ENCODE measurements at regions not wholly inside any gene's neighbourhood (a gene's known extent, or its start where the extent isn't known, plus 50 kb on each side); places are given as distances from the start of the nearest gene placed in this dataset.

DNA sequence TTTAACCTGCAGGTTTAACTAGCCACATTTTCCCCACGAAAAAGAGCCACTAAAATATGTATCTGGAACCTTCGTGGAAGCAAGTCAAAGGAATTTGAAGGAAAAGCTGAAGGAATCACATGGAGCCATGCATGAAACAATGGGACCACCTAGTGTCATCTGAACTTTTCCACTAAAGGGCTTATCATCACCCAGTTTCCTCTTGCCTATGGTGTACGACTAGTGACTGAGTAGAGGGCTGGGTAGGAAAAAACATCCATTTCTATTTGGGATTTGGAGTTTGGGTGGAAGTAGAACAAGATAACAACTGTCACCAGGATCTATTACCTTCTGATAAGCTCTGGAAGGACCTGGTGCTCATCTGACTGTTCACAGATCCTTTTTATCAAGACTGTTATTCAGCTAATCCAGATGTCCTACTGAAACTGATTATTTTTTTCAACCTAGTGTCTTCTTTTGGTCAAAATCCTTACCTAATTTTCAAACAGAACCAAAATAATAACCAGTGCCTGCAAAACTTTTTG is 153.2 kb upstream of the COL1A2 start:
- Histone ChIP-seq H3K9ac (ENCODE audit: low read length) (no peak overlapping the region), H3K4me1 (ENCODE audit: control insufficient read depth, insufficient read depth, low read length) (no peaks in the 10 kb centered on the region), H3K9me3 (ENCODE audit: control insufficient read depth, low read length) (no peaks in the 10 kb centered on the region), H3K4me3 (ENCODE audit: low read length) (no peak overlapping the region), H3K36me3 (ENCODE audit: control insufficient read depth, insufficient read depth, low read length) (no peaks in the 10 kb centered on the region), H3K27me3 (ENCODE audit: control insufficient read depth, insufficient read depth, low read length) (no peaks in the 10 kb centered on the region)

DNA sequence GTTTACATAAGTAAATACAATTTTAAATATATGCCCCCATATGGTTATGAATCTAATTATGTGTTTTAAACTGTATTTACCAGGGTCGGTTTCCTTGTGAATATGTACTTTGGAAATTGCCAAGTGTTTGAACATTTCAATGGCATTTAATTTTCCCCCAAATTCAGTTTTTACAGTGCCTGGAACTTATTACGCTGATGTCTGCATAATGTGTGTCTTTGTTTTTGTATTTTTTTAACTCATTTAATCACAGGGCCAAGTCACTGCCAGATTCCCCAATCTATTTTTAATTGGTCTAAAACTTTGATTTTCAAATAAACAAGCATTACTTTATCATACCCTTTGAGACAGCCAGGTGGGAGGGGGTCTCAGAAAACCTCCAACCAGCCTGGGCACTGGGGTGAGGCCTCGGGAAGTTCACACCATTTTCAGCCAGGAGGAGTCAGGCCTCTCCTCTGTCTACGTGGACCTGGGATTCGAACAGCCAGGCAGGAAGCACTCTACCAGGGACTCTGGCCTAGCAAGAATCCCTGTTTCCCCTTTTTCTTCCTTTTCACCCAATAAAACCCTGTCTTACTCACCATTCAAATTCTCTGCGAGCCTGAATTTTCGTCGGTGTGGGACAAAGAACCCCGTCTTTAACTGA is 151.5 kb upstream of the COL1A2 start:
- Histone ChIP-seq H3K4me1 (ENCODE audit: control insufficient read depth, insufficient read depth, low read length) (no peaks in the 10 kb centered on the region), H3K36me3 (ENCODE audit: control insufficient read depth, insufficient read depth, low read length) (no peaks in the 10 kb centered on the region), H3K4me3 (ENCODE audit: low read length) (no peak overlapping the region), H3K9me3 (ENCODE audit: control insufficient read depth, low read length) (no peaks in the 10 kb centered on the region), H3K27me3 (ENCODE audit: control insufficient read depth, insufficient read depth, low read length) (no peaks in the 10 kb centered on the region), H3K9ac (ENCODE audit: low read length) (no peak overlapping the region)

DNA sequence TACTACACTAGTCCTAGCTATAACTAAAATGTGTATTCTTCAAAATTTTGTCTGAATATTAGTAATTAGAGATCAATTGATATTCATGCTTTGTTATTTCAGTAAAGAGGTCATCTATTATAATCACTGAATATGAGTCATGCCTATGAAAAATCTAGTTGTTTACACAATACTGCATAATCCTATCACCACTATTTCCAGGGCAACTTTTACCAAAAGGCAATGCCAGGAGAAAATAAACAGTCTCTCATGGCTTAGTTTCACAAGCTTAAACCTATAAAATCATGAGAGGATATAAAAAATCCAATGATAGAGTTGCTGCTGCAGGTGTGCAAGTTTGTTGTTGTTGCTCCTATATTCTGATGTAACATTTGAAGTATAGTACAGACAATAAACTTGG is 149.9 kb upstream of the COL1A2 start:
- H3K36me3 ChIP-seq (ENCODE audit: control insufficient read depth, insufficient read depth, low read length) = no peaks in the 10 kb centered on the region
- no peaks in the 10 kb centered on the region for H3K4me1 ChIP-seq (ENCODE audit: control insufficient read depth, insufficient read depth, low read length)
- H3K9ac ChIP-seq (ENCODE audit: low read length) = no peak overlapping the region
- H3K27me3 ChIP-seq (ENCODE audit: control insufficient read depth, insufficient read depth, low read length) = no peaks in the 10 kb centered on the region
- H3K9me3 ChIP-seq (ENCODE audit: control insufficient read depth, low read length) = no peaks in the 10 kb centered on the region
- no peak overlapping the region for H3K4me3 ChIP-seq (ENCODE audit: low read length)

DNA sequence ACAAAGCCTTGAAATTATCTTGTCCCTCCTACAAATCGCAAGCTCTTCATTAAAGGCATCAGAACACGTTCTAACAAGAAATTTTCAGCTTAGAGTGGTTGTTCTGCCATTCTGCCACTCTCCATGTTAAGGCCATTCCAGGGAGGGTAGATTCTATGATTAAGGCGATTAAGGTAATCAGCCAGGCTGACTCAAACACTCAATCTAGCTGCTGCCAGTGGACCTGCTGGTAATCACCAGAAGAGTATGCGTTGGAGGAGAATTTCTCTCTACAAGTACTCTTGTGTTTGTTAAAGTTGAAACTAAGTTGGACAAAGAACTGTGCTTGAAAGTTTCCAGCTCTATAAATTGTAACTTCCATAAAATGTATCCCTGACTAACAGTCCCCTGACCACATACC is 149.2 kb upstream of the COL1A2 start:
- Histone ChIP-seq H3K9me3 (ENCODE audit: control insufficient read depth, low read length) (no peaks in the 10 kb centered on the region), H3K4me3 (ENCODE audit: low read length) (no peak overlapping the region), H3K9ac (ENCODE audit: low read length) (no peak overlapping the region), H3K36me3 (ENCODE audit: control insufficient read depth, insufficient read depth, low read length) (no peaks in the 10 kb centered on the region), H3K4me1 (ENCODE audit: control insufficient read depth, insufficient read depth, low read length) (no peaks in the 10 kb centered on the region), H3K27me3 (ENCODE audit: control insufficient read depth, insufficient read depth, low read length) (no peaks in the 10 kb centered on the region)

DNA sequence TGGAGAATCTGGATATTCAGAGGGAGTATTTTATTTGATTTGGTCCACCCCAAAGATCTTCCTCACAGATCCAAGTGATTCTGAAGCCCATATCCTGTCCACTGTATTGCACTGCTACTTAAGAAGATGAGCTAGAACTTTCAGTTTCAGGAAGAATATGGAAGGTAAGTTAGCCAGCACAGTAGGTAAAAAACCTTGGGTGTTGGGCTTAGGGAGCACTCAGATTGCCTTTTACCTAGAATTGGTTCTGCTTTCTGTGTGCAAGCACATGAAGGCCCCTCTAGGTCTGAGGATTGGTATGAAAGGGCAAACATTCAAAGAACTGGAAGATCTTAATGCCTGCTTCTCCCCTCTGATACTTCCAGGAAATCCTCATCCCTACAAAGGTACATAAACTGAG is 146.7 kb upstream of the COL1A2 start:
- no peaks in the 10 kb centered on the region for H3K9me3 ChIP-seq (ENCODE audit: control insufficient read depth, low read length)
- no peaks in the 10 kb centered on the region for H3K4me1 ChIP-seq (ENCODE audit: control insufficient read depth, insufficient read depth, low read length)
- H3K4me3 ChIP-seq (ENCODE audit: low read length) = no peak overlapping the region
- no peaks in the 10 kb centered on the region for H3K36me3 ChIP-seq (ENCODE audit: control insufficient read depth, insufficient read depth, low read length)
- H3K9ac ChIP-seq (ENCODE audit: low read length) = no peak overlapping the region
- no peaks in the 10 kb centered on the region for H3K27me3 ChIP-seq (ENCODE audit: control insufficient read depth, insufficient read depth, low read length)

DNA sequence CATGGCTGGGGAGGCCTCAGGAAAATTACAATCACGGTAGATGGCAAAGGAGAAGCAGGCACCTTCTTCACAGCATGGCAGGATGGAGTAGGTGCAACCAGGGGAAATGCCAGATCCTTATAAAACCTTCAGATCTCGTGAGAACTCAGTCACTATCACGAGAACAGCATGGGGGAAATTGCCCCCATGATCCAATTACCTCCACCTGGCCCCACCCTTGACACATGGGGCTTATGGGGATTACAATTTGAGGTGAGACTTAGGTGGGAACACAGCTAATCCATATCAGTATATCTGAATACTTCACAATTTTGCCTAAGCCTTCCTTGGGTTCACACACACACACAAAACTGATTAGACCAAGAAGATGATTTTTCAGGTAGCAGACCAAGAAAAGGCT is 145.1 kb upstream of the COL1A2 start:
- no peak overlapping the region for H3K9ac ChIP-seq (ENCODE audit: low read length)
- H3K9me3 ChIP-seq (ENCODE audit: control insufficient read depth, low read length) = no peaks in the 10 kb centered on the region
- H3K4me3 ChIP-seq (ENCODE audit: low read length) = no peak overlapping the region
- H3K27me3 ChIP-seq (ENCODE audit: control insufficient read depth, insufficient read depth, low read length) = no peaks in the 10 kb centered on the region
- H3K4me1 ChIP-seq (ENCODE audit: control insufficient read depth, insufficient read depth, low read length) = no peaks in the 10 kb centered on the region
- H3K36me3 ChIP-seq (ENCODE audit: control insufficient read depth, insufficient read depth, low read length) = no peaks in the 10 kb centered on the region

DNA sequence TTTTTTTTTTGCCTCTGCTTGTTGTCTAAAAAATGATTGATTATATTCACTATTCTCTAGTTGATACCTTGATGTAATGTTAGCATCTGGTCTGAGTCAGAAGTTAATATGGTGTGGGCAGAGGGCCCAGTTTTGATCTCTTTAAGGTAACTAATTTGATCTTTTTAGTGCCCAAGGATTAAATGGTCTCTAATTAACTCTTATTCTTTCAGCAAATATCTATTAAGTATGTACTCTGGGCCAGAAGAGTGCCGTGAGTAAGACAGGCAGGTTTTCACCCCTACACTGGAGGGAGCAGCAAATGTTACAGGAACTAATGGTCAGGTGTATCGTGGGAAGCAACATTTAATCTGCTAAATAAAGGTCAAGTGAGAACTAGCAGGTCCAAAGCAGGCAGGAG is 144.6 kb upstream of the COL1A2 start:
- Histone ChIP-seq H3K4me1 (ENCODE audit: control insufficient read depth, insufficient read depth, low read length) (no peaks in the 10 kb centered on the region), H3K27me3 (ENCODE audit: control insufficient read depth, insufficient read depth, low read length) (no peaks in the 10 kb centered on the region), H3K9ac (ENCODE audit: low read length) (no peak overlapping the region), H3K36me3 (ENCODE audit: control insufficient read depth, insufficient read depth, low read length) (no peaks in the 10 kb centered on the region), H3K4me3 (ENCODE audit: low read length) (no peak overlapping the region), H3K9me3 (ENCODE audit: control insufficient read depth, low read length) (no peaks in the 10 kb centered on the region)

DNA sequence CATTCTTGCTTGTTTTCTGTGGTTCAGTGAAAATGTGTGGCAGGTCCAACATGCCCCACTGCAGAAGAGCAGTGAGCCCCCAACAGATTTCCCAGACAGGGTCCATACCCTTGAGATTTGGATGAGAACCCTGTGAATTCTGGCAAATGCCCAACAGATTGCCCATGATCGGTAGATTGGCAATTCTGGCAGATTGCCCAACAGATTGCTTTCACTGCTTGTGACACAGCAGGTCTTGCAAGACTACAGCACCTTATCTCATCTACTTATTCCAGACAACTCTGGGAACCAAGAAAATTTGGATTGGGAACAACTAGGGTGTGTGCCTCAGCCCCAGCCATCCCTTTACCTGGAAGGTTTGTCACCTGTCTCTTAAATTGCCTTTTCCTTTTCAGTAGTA is 143.7 kb upstream of the COL1A2 start:
- Histone ChIP-seq H3K4me1 (ENCODE audit: control insufficient read depth, insufficient read depth, low read length) (no peaks in the 10 kb centered on the region), H3K4me3 (ENCODE audit: low read length) (no peak overlapping the region), H3K9me3 (ENCODE audit: control insufficient read depth, low read length) (no peaks in the 10 kb centered on the region), H3K27me3 (ENCODE audit: control insufficient read depth, insufficient read depth, low read length) (no peaks in the 10 kb centered on the region), H3K36me3 (ENCODE audit: control insufficient read depth, insufficient read depth, low read length) (no peaks in the 10 kb centered on the region), H3K9ac (ENCODE audit: low read length) (no peak overlapping the region)

DNA sequence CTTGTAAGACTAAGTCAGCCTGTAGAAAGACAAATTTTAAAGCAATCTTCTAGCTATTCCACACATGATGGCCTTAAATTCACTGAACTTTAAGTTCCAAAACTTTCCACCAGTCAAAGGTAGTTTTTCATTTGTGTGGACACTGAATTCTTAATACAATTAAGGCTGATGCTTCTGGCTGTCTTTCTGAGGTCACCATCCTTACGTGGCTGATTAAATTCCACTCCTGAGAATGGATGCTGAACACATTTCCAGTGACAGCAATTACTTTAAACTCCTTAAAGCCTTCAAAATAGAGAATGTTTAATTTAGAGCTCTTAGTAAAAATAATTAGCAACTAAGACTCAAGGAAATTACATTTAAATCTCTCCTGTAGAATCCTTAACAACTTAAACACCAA is 142.6 kb upstream of the COL1A2 start:
- no peaks in the 10 kb centered on the region for H3K9me3 ChIP-seq (ENCODE audit: control insufficient read depth, low read length)
- no peaks in the 10 kb centered on the region for H3K36me3 ChIP-seq (ENCODE audit: control insufficient read depth, insufficient read depth, low read length)
- H3K27me3 ChIP-seq (ENCODE audit: control insufficient read depth, insufficient read depth, low read length) = no peaks in the 10 kb centered on the region
- H3K4me1 ChIP-seq (ENCODE audit: control insufficient read depth, insufficient read depth, low read length) = no peaks in the 10 kb centered on the region
- no peak overlapping the region for H3K9ac ChIP-seq (ENCODE audit: low read length)
- no peak overlapping the region for H3K4me3 ChIP-seq (ENCODE audit: low read length)

DNA sequence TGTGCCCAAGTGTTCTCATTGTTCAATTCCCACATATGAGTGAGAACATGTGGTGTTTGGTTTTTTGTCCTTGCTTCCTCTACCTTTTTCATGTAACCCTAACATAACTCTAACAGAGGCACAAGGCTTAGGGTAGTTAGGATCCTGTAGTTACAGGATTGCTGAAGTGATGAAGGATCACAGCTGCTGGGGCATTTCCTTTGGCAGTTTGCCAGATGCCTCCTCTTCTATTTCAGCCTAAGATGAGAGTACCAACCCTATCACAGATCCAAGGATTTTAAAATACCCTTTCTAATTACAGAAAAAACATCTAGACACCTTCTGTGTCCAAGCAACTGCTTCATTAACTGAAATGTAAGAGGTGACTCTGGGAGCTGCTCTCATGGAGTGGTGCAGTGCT is 141.7 kb upstream of the COL1A2 start:
- Histone ChIP-seq H3K4me1 (ENCODE audit: control insufficient read depth, insufficient read depth, low read length) (no peaks in the 10 kb centered on the region), H3K9ac (ENCODE audit: low read length) (no peak overlapping the region), H3K27me3 (ENCODE audit: control insufficient read depth, insufficient read depth, low read length) (no peaks in the 10 kb centered on the region), H3K36me3 (ENCODE audit: control insufficient read depth, insufficient read depth, low read length) (no peaks in the 10 kb centered on the region), H3K4me3 (ENCODE audit: low read length) (no peak overlapping the region), H3K9me3 (ENCODE audit: control insufficient read depth, low read length) (no peaks in the 10 kb centered on the region)

DNA sequence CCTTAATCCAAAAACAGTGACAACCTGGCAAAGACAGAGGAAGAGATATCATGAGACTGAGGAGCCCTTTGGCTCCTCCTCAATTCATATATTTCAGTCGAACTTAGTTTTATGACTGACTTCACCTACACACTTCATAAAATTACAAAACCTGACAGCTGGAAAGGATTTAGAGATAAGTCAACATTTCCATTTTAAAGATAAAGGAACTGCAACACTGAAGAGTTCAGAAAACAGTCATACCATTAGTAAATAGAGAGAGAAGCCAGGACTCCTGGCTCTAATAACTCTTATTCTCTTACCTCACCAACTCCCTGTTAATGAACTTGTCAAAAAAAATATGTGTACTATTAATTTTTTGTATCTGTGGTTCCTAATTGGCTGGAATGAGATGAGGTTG is 141.0 kb upstream of the COL1A2 start:
- H3K4me1 ChIP-seq (ENCODE audit: control insufficient read depth, insufficient read depth, low read length) = no peaks in the 10 kb centered on the region
- H3K27me3 ChIP-seq (ENCODE audit: control insufficient read depth, insufficient read depth, low read length) = no peaks in the 10 kb centered on the region
- H3K36me3 ChIP-seq (ENCODE audit: control insufficient read depth, insufficient read depth, low read length) = no peaks in the 10 kb centered on the region
- no peak overlapping the region for H3K9ac ChIP-seq (ENCODE audit: low read length)
- no peak overlapping the region for H3K4me3 ChIP-seq (ENCODE audit: low read length)
- H3K9me3 ChIP-seq (ENCODE audit: control insufficient read depth, low read length) = no peaks in the 10 kb centered on the region

DNA sequence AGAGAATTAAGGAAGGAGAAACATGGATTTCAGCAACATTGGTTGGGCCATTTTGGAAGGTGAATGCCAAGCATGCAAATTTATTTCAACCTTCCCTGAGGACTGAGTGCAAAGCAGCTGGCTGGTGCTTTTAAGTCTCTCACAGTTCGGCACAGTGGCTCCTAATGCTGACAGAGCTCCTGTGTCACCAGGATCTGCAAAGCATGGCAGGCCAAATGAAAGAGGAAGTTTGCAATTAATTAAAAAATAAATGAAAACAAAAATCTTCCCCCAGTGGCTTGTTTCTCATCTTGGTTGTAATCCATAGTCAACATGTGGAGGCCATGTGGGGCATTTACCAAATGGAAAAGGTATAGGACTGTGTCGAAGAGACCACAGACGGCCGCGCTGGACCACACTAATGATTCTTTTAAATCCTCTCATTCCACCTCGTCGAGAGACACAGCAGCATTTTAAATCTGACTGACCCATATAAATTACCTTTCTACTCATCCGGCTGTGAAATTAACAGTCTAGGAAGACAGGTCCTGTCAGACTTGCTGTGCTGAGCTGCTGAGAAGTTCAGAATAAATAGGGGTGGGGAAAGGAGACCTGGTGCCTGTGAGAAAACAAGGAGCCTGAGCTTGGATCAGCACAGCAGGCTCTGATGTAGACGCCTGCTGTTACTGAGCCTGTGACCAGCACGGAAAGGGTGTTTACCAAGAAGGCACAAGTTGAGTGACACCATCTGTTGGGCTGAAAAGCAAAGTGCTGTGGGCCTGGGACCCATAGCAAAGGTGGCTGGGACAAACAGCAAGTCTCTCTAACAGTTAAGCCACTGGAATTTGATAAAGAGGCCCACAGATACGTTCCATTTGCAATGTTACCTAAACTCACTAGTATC is 136.0 kb upstream of the COL1A2 start:
- Histone ChIP-seq H3K27me3 (ENCODE audit: control insufficient read depth, insufficient read depth, low read length) (no peaks in the 10 kb centered on the region), H3K9ac (ENCODE audit: low read length) (no peak overlapping the region), H3K36me3 (ENCODE audit: control insufficient read depth, insufficient read depth, low read length) (no peaks in the 10 kb centered on the region), H3K9me3 (ENCODE audit: control insufficient read depth, low read length) (no peaks in the 10 kb centered on the region), H3K4me3 (ENCODE audit: low read length) (no peak overlapping the region), H3K4me1 (ENCODE audit: control insufficient read depth, insufficient read depth, low read length) (no peaks in the 10 kb centered on the region)

Data from mucosa of stomach (tissue), 1 donor.